NCI-H146 (cell line): ENCODE measurements at regions not wholly inside any gene's neighbourhood (a gene's known extent, or its start where the extent isn't known, plus 50 kb on each side); places are given as distances from the start of the nearest gene placed in this dataset.

ENCODE experiments used
- DNase-seq: peaks from one replicate; lab custom pipeline; 2025; lab: John Stamatoyannopoulos, UW

GRCh38 chr2:191610756-191611155, 67.2 kb upstream of the NABP1 start:
- no peak for DNase-seq

GRCh38 chr2:191611614-191612013, 66.3 kb upstream of the NABP1 start:
- DNase-seq: no peak

- no peak for DNase-seq
Measured at GRCh38 chr2:191612496-191612895, 65.4 kb upstream of the NABP1 start.

GRCh38 chr2:191614759-191615158, 63.2 kb upstream of the NABP1 start:
- DNase-seq: no peak

GRCh38 chr2:191615596-191615995, 62.3 kb upstream of the NABP1 start:
- DNase-seq: no peak

- no peak for DNase-seq
Measured at GRCh38 chr2:191617575-191617974, 60.4 kb upstream of the NABP1 start.

- no peak for DNase-seq
Measured at GRCh38 chr2:191618046-191618780, 59.7 kb upstream of the NABP1 start.

- no peak for DNase-seq
Measured at GRCh38 chr2:191618786-191619185, 59.1 kb upstream of the NABP1 start.

- no peak for DNase-seq
Measured at GRCh38 chr2:191620144-191620543, 57.8 kb upstream of the NABP1 start.

GRCh38 chr2:191622374-191623320, 55.3 kb upstream of the NABP1 start:
- peak; percentile 58 for DNase-seq

- peak; percentile 89 for DNase-seq
Measured at GRCh38 chr2:191625016-191625415, 52.9 kb upstream of the NABP1 start.

GRCh38 chr2:191625446-191625845, 52.5 kb upstream of the NABP1 start:
- DNase-seq: peak; percentile 44

- no peak for DNase-seq
Measured at GRCh38 chr2:191626497-191627151, 51.3 kb upstream of the NABP1 start.

GRCh38 chr2:191627518-191627917, 50.4 kb upstream of the NABP1 start:
- no peak for DNase-seq
